C1 segment of cervical spinal cord (tissue), 14 donors: ENCODE measurements at regions not wholly inside any gene's neighbourhood (a gene's known extent, or its start where the extent isn't known, plus 50 kb on each side); places are given as distances from the start of the nearest gene placed in this dataset.

Source experiments
- DNase-seq, 14 donors: peaks; one replicate each; lab custom pipeline; 2025; lab: John Stamatoyannopoulos, UW

- DNase-seq: no peak
Measured at GRCh38 chr13:22226086-22226485, 555.2 kb downstream of the FGF9 start.

DNA sequence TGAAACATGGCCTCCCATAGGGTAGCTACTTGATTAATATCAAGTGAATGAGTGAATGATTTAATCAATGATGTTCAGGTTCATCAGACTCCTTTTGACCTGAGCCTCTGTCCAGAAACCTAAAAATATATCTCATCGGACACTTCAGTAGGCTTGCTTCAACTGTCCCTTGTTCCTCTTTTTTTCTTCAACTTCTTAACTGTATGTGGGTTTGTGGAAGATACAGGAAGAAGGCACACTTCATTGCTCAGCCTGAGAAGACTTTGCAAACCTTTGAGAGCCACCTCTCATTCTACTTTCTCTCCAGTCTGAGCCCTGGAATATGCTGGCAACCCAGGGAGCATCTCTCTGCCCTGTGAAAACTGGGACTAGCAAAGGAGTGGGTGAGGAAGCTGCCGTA is 557.0 kb downstream of the FGF9 start:
- DNase-seq: no peak

DNA sequence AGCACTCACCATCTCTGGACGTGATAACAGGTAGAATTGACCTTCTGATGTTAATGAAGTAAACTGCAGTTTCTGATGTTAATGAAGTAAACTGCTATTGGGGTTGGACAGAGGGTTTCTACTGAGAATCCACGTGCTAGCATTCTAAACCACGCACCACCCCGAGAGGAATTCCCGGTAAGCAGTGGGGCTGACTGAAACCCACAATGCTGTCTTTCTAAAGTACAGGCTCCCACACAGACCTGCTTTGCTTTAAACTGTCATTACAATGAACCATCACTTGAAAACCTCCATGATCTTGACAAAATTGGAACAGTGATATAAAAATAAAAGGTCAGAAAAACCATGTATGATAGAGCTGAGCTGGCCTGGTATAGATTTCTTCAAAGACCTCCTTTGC is 559.0 kb downstream of the FGF9 start:
- no peak for DNase-seq

GRCh38 chr13:22232186-22232585 is 561.3 kb downstream of the FGF9 start:
- DNase-seq: no peak

DNA sequence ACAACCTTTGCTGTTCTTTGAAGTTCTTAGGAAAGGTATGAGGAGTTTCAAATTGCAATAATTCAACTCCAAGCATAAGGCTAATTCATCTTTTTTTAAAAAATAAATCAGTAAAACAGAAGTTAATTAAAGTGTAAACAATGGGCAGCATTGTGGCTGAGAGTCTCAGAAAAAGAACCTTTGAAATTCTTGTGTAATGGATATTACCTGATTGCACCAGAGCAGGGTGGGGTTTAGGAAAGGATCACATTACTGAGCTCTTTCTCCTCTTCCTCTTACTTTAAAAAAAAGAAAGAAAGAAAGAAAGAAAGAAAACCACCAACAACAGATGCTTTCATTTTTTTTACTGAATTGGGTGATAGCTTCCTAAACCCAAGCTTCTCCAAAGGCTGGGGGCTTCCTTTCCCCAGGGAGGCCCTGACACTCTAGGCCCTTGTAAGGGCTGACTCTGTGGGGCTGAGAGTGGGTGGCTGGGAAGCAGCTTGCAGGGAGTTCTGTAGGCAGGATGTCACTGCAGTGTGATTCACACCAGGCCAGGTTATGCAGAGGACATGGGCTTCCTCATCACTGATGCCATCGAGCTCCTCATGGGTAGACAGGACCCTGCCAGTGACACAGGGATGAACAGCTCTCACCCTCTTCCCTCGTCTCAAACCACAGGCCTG is 564.5 kb downstream of the FGF9 start:
- no peak for DNase-seq

GRCh38 chr13:22235950-22236290 is 565.0 kb downstream of the FGF9 start:
- DNase-seq: no peak

- DNase-seq: no peak
Measured at GRCh38 chr13:22238269-22238668, 567.4 kb downstream of the FGF9 start.

- no peak for DNase-seq
Measured at GRCh38 chr13:22240716-22241115, 569.8 kb downstream of the FGF9 start.

DNA sequence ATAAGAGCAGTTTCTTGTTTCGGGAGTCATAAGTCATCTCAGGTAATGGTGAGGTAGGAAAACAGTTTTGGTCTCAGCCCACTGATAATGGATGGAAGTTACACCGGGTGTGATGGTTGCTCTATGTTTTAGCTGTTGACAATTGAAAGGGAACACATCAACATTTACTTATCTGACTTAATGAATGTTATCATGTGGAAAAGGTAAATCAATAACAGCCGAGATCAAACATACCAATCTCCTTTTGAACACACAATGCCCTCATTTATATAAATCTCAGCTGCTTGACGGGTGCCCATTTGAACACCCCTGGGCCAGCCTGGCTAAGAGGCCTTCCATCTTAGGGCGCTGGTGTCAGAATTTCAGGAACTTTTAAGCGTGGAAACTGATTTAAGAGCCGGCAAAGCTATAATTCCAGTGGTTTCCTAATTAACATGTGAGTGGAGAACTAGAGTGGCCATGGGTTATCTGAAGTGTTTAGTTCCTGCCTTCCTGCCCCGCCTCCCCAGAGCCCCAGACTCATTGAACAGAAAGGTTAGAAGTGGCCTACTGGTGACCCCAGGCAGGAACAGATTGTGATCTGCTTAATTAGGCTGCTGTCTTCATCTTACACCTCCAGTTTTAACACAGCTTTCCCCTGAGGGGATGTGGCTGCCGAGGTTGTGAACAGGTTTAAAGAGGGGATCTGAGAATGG is 572.7 kb downstream of the FGF9 start:
- no peak for DNase-seq

GRCh38 chr13:22252281-22252830 is 581.5 kb downstream of the FGF9 start:
- no peak for DNase-seq

- DNase-seq: no peak
Measured at GRCh38 chr13:22253107-22253506, 582.2 kb downstream of the FGF9 start.

- no peak for DNase-seq
Measured at GRCh38 chr13:22256111-22256639, 585.3 kb downstream of the FGF9 start.

DNA sequence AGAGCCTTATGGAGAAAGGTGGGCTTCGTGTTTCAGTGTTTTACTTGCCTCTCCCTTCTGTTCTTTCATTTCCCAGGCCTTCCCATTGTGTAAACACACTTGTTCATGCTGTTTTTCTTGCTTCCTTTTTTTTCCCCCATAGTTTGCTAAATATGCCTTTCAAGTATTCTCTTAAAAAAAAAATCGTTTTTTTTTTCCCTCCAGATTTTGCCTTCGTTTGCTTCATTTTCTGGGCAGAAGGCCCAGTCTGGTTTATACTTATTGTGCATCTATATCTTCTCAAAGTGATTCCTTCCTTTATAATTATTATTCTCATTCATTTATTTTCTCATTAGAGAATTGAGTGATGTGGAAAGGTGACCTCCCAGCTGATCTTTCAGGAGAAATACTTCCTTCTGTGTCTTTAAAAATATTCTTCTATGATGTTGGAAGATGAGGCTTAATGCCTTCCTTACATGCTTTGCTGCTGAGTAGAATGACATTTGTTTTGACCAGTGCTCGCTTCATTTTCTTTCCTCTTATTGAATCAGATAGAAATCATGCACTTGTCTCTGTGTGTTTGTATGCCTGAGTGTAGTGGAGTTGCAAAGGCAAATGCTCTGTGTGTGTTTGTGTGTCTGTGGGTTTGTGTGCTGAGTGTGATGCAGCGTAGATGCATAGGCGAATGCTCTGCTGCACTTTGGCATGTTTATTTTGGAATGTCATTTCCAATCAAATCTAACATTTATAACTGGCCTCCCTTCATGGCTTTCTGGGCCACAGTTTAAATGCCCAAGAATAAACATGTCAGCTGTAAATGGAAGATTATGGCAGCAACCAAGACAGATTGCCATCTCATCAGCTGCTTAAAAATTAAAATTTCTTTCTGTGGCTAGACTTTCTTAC is 591.4 kb downstream of the FGF9 start:
- no peak for DNase-seq

GRCh38 chr13:22263185-22263584 is 592.3 kb downstream of the FGF9 start:
- DNase-seq: no peak

DNA sequence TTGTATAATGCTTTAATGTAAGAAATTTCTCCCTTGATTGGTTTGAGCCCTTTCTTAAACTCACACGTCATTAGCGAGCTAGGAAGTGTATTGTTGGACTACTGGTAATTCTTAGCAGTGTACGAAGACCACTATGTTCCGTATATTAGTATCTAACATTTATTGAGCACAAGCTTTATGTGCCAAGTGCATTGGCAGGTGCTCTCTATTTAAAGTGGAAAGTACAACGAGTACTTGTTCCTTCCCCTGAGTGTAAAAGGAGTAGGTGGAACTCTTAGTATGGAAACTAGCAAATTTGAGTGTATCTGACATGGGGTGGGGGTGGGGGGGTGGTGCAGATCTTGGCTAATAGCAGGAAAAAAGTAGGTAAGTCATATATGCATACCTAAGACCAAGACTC is 594.7 kb downstream of the FGF9 start:
- no peak for DNase-seq

DNA sequence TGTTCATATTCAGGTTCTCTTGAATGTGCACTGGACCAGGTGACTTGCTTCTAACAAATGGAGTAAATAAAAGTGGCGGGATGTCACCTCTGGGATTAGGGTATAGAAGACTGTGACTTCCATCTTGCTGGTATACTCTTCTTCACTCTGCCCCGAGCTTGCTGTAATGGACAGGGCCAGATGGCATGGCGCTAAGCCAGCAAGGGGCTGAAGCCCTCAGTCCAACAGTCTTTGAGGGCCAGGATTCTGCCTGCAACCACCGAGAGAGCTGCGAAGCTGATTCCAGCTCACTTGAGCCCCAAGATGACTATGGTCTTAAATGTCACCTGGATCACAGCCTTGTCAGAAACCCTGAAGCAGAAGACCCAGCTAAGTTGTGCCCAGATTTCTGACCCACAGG is 600.0 kb downstream of the FGF9 start:
- no peak for DNase-seq

GRCh38 chr13:22271903-22272302 is 601.0 kb downstream of the FGF9 start:
- no peak for DNase-seq

GRCh38 chr13:22275393-22275792 is 604.5 kb downstream of the FGF9 start:
- DNase-seq: no peak

DNA sequence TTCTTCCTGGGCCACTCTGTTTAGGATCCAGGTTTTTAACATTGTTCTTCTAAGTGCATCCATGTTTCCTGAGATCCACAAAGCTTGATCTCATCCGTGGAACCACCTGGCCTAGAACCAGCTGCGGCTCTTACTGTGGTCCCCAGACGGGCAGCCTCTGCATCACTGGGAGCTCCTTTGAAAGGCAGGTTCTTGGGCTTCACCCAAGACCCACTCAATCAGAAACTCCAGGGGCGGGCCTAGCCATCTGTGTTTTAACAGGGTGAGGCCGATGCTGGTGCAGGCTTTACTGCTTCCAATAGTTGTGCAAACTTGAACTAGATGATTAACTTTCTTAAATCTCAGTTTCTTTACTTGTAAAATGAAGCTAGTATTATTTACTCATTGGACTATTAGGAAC is 605.7 kb downstream of the FGF9 start:
- DNase-seq: no peak

DNA sequence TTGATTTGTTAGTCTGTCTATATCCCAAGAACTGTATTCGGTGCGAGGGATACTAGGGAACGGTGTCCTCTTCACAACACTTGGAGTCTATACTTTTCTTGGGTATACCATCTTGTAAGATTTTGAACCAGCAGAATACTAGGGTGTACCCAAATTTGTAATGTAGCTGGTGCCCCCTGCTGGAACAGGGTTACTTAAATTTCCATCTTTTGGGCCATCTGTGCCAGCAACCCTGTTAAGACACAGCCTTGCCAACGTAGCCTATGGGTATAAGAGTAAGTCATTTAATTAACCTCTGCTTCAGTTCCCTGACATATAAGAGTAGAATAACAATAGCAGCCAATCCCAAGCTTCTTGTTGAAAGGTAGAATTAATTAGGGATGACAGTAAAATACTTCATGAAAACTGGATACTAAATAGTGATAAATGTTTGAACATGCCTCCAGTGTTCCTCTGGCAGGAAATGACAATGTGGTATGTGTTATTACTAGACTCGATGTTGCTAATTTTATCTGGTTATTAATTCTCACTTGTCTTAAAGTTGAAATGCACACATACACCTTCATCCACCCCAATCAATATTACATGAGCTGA is 607.6 kb downstream of the FGF9 start:
- DNase-seq: peak in 2 of 14 donors; percentile 0 to 13

DNA sequence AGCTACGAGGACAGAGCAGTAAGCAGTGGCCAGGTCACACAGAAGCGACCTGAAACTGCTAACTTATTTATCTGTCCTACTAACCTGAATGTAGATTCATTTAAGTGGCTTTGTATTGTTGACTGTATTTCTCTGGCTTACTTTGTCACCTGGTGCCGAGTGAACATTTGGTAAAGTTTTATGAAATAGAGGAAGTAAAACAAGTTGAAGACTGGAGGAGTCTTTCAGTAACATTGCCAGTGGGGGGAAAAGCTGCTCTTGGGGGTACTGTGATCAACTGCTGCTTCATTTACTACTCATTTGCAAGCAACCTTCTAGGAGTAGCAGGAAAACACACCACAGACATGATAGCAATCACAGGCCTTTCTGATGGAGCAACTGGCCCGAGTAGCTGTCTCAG is 615.0 kb downstream of the FGF9 start:
- DNase-seq: no peak

GRCh38 chr13:22286338-22286737 is 615.5 kb downstream of the FGF9 start:
- DNase-seq: no peak
